Stomach (tissue), 8 donors: ENCODE measurements at regions not wholly inside any gene's neighbourhood (a gene's known extent, or its start where the extent isn't known, plus 50 kb on each side); places are given as distances from the start of the nearest gene placed in this dataset.

Source experiments
- DNase-seq, 2 donors: peaks; one replicate each; pipeline versions ENCODE4 v3.0.0 to v3.0.0-alpha.2; 2013 to 2019
- H3K27ac ChIP-seq, 5 donors: fragments of 200-600 bp in 4 of 5; sonication (generic) in 4 of 5; one replicate each; pipeline ENCODE4 v1.5.1; 2013 to 2019; ENCODE audit warnings: mild to moderate bottlenecking in 1 of 5, moderate library complexity in 1 of 5
- H3K27me3 ChIP-seq, 3 donors: fragments of 200-600 bp; sonication (generic); one replicate each; pipeline ENCODE4 v1.5.1; 2017 to 2019; ENCODE audit warnings: mixed run types in 1 of 3
- H3K36me3 ChIP-seq, 4 donors: fragments of 200-600 bp; sonication (generic); 1 replicate in 3 of 4; 2 replicates in 1 of 4; pipeline ENCODE4 v1.5.1; 2016 to 2019
- H3K4me1 ChIP-seq, 4 donors: fragments of 200-600 bp; sonication (generic); one replicate each; pipeline ENCODE4 v1.5.1; 2016 to 2019
- H3K4me3 ChIP-seq, 4 donors: fragments of 200-600 bp; sonication (generic) in 3 of 4; one replicate each; pipeline ENCODE4 v1.5.1; 2016 to 2019; ENCODE audit warnings: mild to moderate bottlenecking in 1 of 4
- H3K9me3 ChIP-seq, 4 donors: fragments of 200-600 bp; sonication (generic); one replicate each; pipeline ENCODE4 v1.5.1; 2016 to 2019
- EP300 ChIP-seq: sonication (generic); formaldehyde crosslinking; IDR thresholded peaks from one replicate; pipeline ENCODE4 v1.6.1; 2017; ENCODE audit warnings: antibody characterized with exemption
- POLR2A ChIP-seq, 4 donors: fragments of 450-650 bp; IDR thresholded peaks; one replicate each; pipeline ENCODE4 v1.6.1; 2016; ENCODE audit warnings: antibody characterized with exemption in 4 of 4, control low read depth in 2 of 4, mild to moderate bottlenecking in 1 of 4, moderate library complexity in 1 of 4
- POLR2AphosphoS5 ChIP-seq, 3 donors: sonication (generic); formaldehyde crosslinking; IDR thresholded peaks; one replicate each; pipeline ENCODE4 v1.6.1; 2016; ENCODE audit warnings: antibody characterized with exemption in 3 of 3
- WGBS, 5 donors: extraction: QIAGEN DNeasy Blood & Tissue Kit in 3 of 5; methylation state at CpG; one replicate each; pipeline versions ENCODE4 v1.1.5 to v1.1.7; 2013 to 2018; 5-methylcytosine and 5-hydroxymethylcytosine counted together
- intact Hi-C: fragments of 100-400 bp; cut with DNase I; formaldehyde crosslinking; loops from one replicate; pipeline ENCODE4 v1.15.1; 2023; ENCODE audit warnings: low total_unique reads
- TF ChIP-seq, protein P1 (sequence below), 7 experiments: fragments of 450-650 bp in 4 of 7; fragments of 200-600 bp in 3 of 7; sonication (generic) in 3 of 7; IDR thresholded peaks; one replicate each; pipeline ENCODE4 v1.5.1; 2016 to 2019; ENCODE audit warnings: antibody characterized with exemption in 7 of 7, control low read depth in 2 of 7, mild to moderate bottlenecking in 1 of 7
- donor health status: healthy with polysubstance abuse.
- donor health status: Bipolar disorder and iron deficiency.
- donor health status: healthy.

- Histone ChIP-seq H3K27me3 (peaks cover 0 to 75% (median 25%) of the 10 kb centered on the region in 3 donors), H3K9me3 (peaks cover 0 to 12% (median 4%) of the 10 kb centered on the region in 4 donors), H3K4me1 (peaks cover 0 to 7% (median 2%) of the 10 kb centered on the region in 4 donors), H3K27ac (no peak overlapping the region), H3K36me3 (no peaks in the 10 kb centered on the region), H3K4me3 (no peak overlapping the region)
- TF ChIP-seq, protein P1, sequence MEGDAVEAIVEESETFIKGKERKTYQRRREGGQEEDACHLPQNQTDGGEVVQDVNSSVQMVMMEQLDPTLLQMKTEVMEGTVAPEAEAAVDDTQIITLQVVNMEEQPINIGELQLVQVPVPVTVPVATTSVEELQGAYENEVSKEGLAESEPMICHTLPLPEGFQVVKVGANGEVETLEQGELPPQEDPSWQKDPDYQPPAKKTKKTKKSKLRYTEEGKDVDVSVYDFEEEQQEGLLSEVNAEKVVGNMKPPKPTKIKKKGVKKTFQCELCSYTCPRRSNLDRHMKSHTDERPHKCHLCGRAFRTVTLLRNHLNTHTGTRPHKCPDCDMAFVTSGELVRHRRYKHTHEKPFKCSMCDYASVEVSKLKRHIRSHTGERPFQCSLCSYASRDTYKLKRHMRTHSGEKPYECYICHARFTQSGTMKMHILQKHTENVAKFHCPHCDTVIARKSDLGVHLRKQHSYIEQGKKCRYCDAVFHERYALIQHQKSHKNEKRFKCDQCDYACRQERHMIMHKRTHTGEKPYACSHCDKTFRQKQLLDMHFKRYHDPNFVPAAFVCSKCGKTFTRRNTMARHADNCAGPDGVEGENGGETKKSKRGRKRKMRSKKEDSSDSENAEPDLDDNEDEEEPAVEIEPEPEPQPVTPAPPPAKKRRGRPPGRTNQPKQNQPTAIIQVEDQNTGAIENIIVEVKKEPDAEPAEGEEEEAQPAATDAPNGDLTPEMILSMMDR (IDR thresholded peaks at IDR 0.05): no peak
- TF ChIP-seq POLR2A (IDR thresholded peaks at IDR 0.05) (no peak), POLR2AphosphoS5 (IDR thresholded peaks at IDR 0.05) (no peak), EP300 (no peak)
- DNase-seq: no peak
- intact Hi-C loops: no loop called here
- WGBS, 5 donors: 40 to 58% (median 52%) methylated on average over 10 of the region's 10 CpGs
Measured at GRCh38 chr1:38296047-38296446, 249.5 kb upstream of the POU3F1 start.

- Histone ChIP-seq H3K4me1 (peaks cover 0 to 7% (median 2%) of the 10 kb centered on the region in 4 donors), H3K27ac (no peak overlapping the region), H3K36me3 (no peaks in the 10 kb centered on the region), H3K27me3 (peaks cover 0 to 73% (median 25%) of the 10 kb centered on the region in 3 donors), H3K4me3 (no peak overlapping the region), H3K9me3 (peaks cover 0 to 12% (median 4%) of the 10 kb centered on the region in 4 donors)
- TF ChIP-seq POLR2A (IDR thresholded peaks at IDR 0.05) (no peak), EP300 (no peak), POLR2AphosphoS5 (IDR thresholded peaks at IDR 0.05) (no peak)
- TF ChIP-seq, protein P1 (IDR thresholded peaks at IDR 0.05): no peak
- no peak for DNase-seq
- intact Hi-C loops: no loop called here
- WGBS, 5 donors: 46 to 74% (median 71%) methylated on average over 4 of the region's 4 CpGs
Measured at GRCh38 chr1:38293567-38293966, 247.0 kb upstream of the POU3F1 start.

DNA sequence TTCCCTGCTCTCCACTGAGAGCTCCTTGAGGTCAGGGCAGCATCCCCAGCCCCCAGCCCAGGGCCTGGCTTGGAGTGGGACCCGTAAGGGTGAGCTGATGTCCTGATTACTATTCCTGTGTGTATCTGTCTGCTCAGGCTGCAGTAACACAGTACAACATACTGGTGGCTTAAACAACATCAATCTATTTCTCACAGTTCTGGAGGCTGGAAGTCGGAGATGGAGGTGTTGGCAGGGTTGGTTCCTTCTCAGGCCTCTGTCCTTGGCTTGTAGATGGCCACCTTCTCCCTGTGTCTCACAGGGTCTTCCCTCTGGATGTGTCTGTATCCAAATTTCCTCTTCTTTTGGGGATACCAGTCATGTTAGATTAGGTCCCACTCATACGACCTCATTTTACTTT lies 246.4 kb upstream of the POU3F1 start:
- H3K4me1 ChIP-seq: peaks cover 0 to 7% (median 2%) of the 10 kb centered on the region in 4 donors
- H3K4me3 ChIP-seq: no peak overlapping the region
- peaks cover 0 to 67% (median 25%) of the 10 kb centered on the region in 3 donors for H3K27me3 ChIP-seq
- no peak for TF ChIP-seq POLR2AphosphoS5 (IDR thresholded peaks at IDR 0.05)
- TF ChIP-seq, protein P1 (IDR thresholded peaks at IDR 0.05): no peak
- TF ChIP-seq EP300: no peak
- TF ChIP-seq POLR2A (IDR thresholded peaks at IDR 0.05): no peak
- H3K9me3 ChIP-seq: peaks cover 0 to 12% (median 4%) of the 10 kb centered on the region in 4 donors
- 72 to 85% (median 77%) methylated on average over 3 of the region's 3 CpGs for WGBS, 5 donors
- intact Hi-C loops: no loop called here
- DNase-seq: no peak
- H3K36me3 ChIP-seq: no peaks in the 10 kb centered on the region
- H3K27ac ChIP-seq: no peak overlapping the region

DNA sequence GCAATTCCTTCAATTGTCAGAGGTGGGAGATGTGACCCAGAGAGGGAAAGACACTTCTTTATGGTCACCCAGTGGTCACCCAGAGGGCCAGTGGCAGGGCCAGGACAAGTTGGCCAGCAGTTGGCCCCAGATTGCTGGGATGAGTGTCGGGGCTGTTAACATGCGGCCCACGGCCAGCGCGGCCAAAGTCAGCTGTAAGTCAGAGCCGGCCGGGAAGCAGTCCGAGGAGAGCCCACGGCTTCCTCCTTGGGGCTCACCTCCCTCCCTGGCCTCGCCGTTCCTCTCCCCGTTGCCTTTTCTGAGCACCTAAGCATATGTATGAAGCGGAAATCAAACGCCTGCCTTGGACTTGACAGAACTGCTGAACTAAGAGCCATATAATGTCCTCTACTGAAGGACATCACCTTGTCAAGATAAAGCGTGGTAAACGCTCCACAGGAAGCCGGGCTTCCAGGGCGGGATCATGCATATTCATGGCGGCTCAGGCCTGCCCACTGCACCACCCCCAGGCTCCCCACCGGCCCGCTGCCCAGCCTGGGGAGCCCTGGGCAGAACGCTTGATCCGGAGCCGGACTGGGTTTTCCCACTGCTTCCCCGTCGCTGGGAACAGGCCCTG lies 245.4 kb upstream of the POU3F1 start:
- Histone ChIP-seq H3K4me3 (peak overlapping the region in 1 of 4 donors; percentile 15), H3K27ac (no peak overlapping the region), H3K4me1 (peaks cover 0 to 7% (median 2%) of the 10 kb centered on the region in 4 donors), H3K27me3 (peaks cover 0 to 65% (median 21%) of the 10 kb centered on the region in 3 donors), H3K9me3 (peaks cover 0 to 6% (median 0%) of the 10 kb centered on the region in 4 donors), H3K36me3 (no peaks in the 10 kb centered on the region)
- TF ChIP-seq, protein P1 (IDR thresholded peaks at IDR 0.05): no peak
- no peak for TF ChIP-seq POLR2A (IDR thresholded peaks at IDR 0.05)
- TF ChIP-seq EP300: no peak
- no peak for TF ChIP-seq POLR2AphosphoS5 (IDR thresholded peaks at IDR 0.05)
- intact Hi-C loops: no loop called here
- 10 to 19% (median 16%) methylated on average over 22 to 26 of the region's 26 CpGs for WGBS, 5 donors
- no peak for DNase-seq
